Testis (tissue), 2 donors: ENCODE measurements at regions not wholly inside any gene's neighbourhood (a gene's known extent, or its start where the extent isn't known, plus 50 kb on each side); places are given as distances from the start of the nearest gene placed in this dataset.

Experiments used
- DNase-seq: peaks from one replicate; pipeline ENCODE4 v3.0.0-alpha.2; 2019
- H3K27ac ChIP-seq, 2 donors: fragments of 200-600 bp; sonication (generic); one replicate each; pipeline ENCODE4 v1.5.1; 2019
- H3K27me3 ChIP-seq: fragments of 200-600 bp; sonication (generic); one replicate; pipeline ENCODE4 v1.5.1; 2019
- H3K36me3 ChIP-seq: fragments of 200-600 bp; sonication (generic); one replicate; pipeline ENCODE4 v1.5.1; 2017; ENCODE audit warnings: low read depth; ENCODE audit errors: missing control alignments
- H3K4me1 ChIP-seq: fragments of 200-600 bp; sonication (generic); one replicate; pipeline ENCODE4 v1.5.1; 2019
- H3K4me3 ChIP-seq, 2 donors: fragments of 200-600 bp; sonication (generic); one replicate each; pipeline ENCODE4 v1.5.1; 2017 to 2019
- H3K9me3 ChIP-seq: fragments of 200-600 bp; sonication (generic); one replicate; pipeline ENCODE4 v1.5.1; 2017
- POLR2A ChIP-seq: fragments of 450-650 bp; IDR thresholded peaks from one replicate; pipeline ENCODE4 v1.6.1; 2017; ENCODE audit warnings: antibody characterized with exemption, mild to moderate bottlenecking, moderate library complexity
- WGBS, 2 donors: methylation state at CpG; one replicate each; pipeline ENCODE4 v1.1.5; 2018; 5-methylcytosine and 5-hydroxymethylcytosine counted together
- intact Hi-C: fragments of 100-400 bp; cut with DNase I; formaldehyde crosslinking; loops from one replicate; pipeline ENCODE4 v1.15.1; 2023; ENCODE audit warnings: low total_unique reads
- TF ChIP-seq, protein P1 (sequence below), 3 experiments: fragments of 450-650 bp in 2 of 3; fragments of 200-600 bp in 1 of 3; sonication (generic) in 1 of 3; IDR thresholded peaks; one replicate each; pipeline ENCODE4 v1.5.1; 2016 to 2019; ENCODE audit warnings: antibody characterized with exemption in 3 of 3, mild to moderate bottlenecking in 2 of 3, moderate library complexity in 1 of 3

DNA sequence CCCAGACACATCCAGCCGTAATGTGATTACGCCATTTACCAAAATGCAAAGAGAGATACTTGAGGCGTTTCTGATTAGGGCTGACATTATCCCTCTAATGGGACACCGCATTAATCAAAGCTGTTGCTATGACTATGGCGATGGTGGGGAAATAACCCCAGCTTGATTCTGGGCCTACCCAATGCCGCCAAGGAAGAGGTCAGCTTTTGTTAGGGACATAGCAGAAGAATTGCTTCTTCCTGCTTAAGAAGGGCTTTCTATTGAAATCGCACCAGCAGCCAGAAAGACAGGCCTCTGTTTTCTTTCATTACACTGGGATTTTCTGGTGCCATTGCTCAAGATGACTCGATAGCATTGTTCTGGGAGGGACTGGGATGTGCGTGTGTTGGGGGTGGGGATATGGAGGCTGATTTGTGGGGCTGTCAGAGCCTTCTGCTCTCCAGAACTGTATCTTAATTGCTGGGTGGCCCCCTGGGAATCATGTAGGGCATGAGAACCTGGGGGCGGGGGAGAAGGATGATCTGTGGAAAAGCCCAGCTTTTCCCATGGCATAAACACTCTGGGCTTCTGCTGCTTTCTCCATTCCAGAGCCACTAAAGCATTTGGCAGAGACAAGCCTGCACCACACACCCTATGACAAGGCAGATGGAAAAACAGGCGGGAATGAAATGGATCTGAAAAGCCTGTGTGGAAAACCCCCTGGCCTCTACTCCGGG lies 106.5 kb upstream of the RAD23B start:
- no peaks in the 10 kb centered on the region for H3K9me3 ChIP-seq
- intact Hi-C loops: no loop called here
- no peak for TF ChIP-seq POLR2A
- TF ChIP-seq, protein P1, sequence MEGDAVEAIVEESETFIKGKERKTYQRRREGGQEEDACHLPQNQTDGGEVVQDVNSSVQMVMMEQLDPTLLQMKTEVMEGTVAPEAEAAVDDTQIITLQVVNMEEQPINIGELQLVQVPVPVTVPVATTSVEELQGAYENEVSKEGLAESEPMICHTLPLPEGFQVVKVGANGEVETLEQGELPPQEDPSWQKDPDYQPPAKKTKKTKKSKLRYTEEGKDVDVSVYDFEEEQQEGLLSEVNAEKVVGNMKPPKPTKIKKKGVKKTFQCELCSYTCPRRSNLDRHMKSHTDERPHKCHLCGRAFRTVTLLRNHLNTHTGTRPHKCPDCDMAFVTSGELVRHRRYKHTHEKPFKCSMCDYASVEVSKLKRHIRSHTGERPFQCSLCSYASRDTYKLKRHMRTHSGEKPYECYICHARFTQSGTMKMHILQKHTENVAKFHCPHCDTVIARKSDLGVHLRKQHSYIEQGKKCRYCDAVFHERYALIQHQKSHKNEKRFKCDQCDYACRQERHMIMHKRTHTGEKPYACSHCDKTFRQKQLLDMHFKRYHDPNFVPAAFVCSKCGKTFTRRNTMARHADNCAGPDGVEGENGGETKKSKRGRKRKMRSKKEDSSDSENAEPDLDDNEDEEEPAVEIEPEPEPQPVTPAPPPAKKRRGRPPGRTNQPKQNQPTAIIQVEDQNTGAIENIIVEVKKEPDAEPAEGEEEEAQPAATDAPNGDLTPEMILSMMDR (IDR thresholded peaks at IDR 0.05): no peak
- WGBS, 2 donors: 80 to 86% methylated on average over 11 to 12 of the region's 12 CpGs
- no peak overlapping the region for H3K4me3 ChIP-seq
- no peaks in the 10 kb centered on the region for H3K27me3 ChIP-seq
- no peak overlapping the region for H3K27ac ChIP-seq
- H3K36me3 ChIP-seq: no peaks in the 10 kb centered on the region
- DNase-seq: no peak
- no peaks in the 10 kb centered on the region for H3K4me1 ChIP-seq

- Histone ChIP-seq H3K27ac (no peak overlapping the region), H3K36me3 (no peaks in the 10 kb centered on the region), H3K4me3 (no peak overlapping the region), H3K4me1 (no peaks in the 10 kb centered on the region), H3K9me3 (no peaks in the 10 kb centered on the region), H3K27me3 (no peaks in the 10 kb centered on the region)
- no peak for DNase-seq
- intact Hi-C loops: no loop called here
- no peak for TF ChIP-seq POLR2A
- TF ChIP-seq, protein P1 (IDR thresholded peaks at IDR 0.05): no peak
- WGBS, 2 donors: 91 to 92% methylated on average over 7 of the region's 7 CpGs
Measured at GRCh38 chr9:107177243-107177839, 105.7 kb upstream of the RAD23B start.

DNA sequence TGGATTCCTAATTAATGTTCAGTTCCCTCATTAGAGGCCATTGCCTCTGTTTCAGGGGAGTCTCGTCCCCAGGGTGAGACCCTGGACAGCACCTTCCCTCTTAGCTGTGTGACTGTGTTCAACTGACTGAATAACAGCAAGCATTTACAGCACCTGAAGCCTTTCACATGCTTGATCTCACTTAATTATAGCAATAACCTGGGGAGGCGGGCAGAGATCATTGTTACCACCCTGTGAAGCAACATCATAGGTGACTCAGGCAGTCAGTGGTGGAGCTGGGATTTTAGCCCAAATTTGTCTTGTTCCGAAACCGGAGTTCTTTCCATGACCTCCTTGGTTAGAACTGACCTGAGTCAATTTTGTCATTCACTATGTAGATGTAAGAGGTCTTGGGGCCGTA lies 105.2 kb upstream of the RAD23B start:
- DNase-seq: no peak
- Histone ChIP-seq H3K27ac (no peak overlapping the region), H3K36me3 (no peaks in the 10 kb centered on the region), H3K9me3 (no peaks in the 10 kb centered on the region), H3K4me3 (no peak overlapping the region), H3K4me1 (no peaks in the 10 kb centered on the region), H3K27me3 (no peaks in the 10 kb centered on the region)
- TF ChIP-seq POLR2A: no peak
- TF ChIP-seq, protein P1 (IDR thresholded peaks at IDR 0.05): no peak
- 90 to 91% methylated on average over 5 of the region's 5 CpGs for WGBS, 2 donors
- intact Hi-C loops: no loop called here

DNA sequence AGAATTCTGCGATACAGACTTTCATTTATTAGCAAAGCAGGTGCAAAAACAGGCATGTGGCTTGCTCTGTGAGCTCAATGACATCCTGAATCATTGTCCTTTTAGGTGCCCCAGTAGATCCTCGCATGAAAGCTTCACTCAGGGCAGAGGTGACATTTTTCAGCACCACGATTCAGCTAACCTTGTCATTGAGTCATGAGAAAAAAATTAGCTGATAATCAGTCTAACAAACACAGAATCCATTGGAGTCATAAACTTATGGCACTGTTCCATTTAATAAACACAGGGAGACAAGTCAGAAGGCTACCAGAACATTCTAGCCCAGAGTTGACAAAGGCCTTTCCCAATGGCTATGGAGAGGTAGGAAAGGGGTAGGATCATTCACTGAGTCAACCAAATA lies 104.8 kb upstream of the RAD23B start:
- no peak for TF ChIP-seq POLR2A
- TF ChIP-seq, protein P1 (IDR thresholded peaks at IDR 0.05): no peak
- no peak overlapping the region for H3K4me3 ChIP-seq
- H3K27me3 ChIP-seq: no peaks in the 10 kb centered on the region
- H3K9me3 ChIP-seq: no peaks in the 10 kb centered on the region
- no peak for DNase-seq
- intact Hi-C loops: no loop called here
- H3K4me1 ChIP-seq: no peaks in the 10 kb centered on the region
- no peaks in the 10 kb centered on the region for H3K36me3 ChIP-seq
- H3K27ac ChIP-seq: no peak overlapping the region
- WGBS, 2 donors: 90 to 91% methylated on average over 3 of the region's 3 CpGs

GRCh38 chr9:107180206-107180605 lies 102.9 kb upstream of the RAD23B start:
- no peaks in the 10 kb centered on the region for H3K9me3 ChIP-seq
- WGBS, 2 donors: 71 to 91% methylated on average over 1 of the region's 1 CpG
- intact Hi-C loops: no loop called here
- H3K27me3 ChIP-seq: no peaks in the 10 kb centered on the region
- H3K27ac ChIP-seq: no peak overlapping the region
- no peak for TF ChIP-seq POLR2A
- TF ChIP-seq, protein P1 (IDR thresholded peaks at IDR 0.05): no peak
- H3K4me1 ChIP-seq: no peaks in the 10 kb centered on the region
- DNase-seq: no peak
- no peaks in the 10 kb centered on the region for H3K36me3 ChIP-seq
- H3K4me3 ChIP-seq: no peak overlapping the region
